ENCODE measurements at regions not wholly inside any gene's neighbourhood (a gene's known extent, or its start where the extent isn't known, plus 50 kb on each side); places are given as distances from the start of the nearest gene placed in this dataset.
A peak's percentile ranks its signal among the peaks of the same experiment; 100 is the strongest.
"Not testable (repeated sequence)": the region's sequence is repeated elsewhere in the genome, so short reads cannot be mapped to it uniquely, and the experiment has no call there.

DNA sequence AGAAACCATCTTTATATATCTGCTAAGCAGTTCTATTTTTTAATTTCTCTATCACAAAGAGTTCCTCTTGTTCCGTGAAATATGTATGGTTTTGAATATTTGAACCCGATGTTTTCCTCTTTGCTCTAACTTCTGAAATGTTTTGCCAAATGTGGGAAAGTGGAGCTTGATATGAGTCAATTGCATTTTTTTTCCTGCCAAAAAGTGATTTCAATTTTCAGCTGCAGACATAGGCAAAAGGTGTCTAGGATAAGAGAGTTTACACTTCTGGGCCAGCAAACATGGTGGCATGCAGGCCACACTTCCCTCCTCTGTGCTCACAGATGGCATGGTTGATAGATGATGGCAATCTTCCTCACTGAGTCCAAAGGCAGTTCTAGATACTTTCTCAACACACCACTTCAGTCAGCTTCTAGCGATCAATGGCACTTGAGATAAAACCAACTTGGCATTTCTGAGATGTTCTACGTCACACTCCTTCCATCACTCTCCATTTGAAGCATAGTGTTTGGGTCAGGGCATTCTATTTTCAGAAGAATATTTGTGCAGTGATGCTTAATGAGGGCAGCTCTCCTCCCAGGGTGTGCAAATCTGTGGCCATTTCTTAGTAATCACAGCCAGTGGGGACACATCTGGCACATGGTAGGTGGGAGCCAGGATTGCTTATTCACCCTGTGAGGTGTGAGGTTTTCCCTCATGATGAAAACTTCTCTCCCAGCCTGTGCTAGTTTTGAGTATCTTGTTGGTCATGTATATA lies 54.4 kb upstream of the SCAF4 start:
- Histone ChIP-seq H3K27me3 (ENCODE audit: control insufficient read depth, insufficient read depth, low read length) (no peaks in the 10 kb centered on the region), H3K36me3 (ENCODE audit: control insufficient read depth, insufficient read depth, low read length) (no peaks in the 10 kb centered on the region), H3K4me3 (ENCODE audit: low read depth, low read length) (no peak overlapping the region)
- no peak for DNase-seq (ENCODE audit: low read depth)
- TF ChIP-seq, protein P1, sequence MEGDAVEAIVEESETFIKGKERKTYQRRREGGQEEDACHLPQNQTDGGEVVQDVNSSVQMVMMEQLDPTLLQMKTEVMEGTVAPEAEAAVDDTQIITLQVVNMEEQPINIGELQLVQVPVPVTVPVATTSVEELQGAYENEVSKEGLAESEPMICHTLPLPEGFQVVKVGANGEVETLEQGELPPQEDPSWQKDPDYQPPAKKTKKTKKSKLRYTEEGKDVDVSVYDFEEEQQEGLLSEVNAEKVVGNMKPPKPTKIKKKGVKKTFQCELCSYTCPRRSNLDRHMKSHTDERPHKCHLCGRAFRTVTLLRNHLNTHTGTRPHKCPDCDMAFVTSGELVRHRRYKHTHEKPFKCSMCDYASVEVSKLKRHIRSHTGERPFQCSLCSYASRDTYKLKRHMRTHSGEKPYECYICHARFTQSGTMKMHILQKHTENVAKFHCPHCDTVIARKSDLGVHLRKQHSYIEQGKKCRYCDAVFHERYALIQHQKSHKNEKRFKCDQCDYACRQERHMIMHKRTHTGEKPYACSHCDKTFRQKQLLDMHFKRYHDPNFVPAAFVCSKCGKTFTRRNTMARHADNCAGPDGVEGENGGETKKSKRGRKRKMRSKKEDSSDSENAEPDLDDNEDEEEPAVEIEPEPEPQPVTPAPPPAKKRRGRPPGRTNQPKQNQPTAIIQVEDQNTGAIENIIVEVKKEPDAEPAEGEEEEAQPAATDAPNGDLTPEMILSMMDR (IDR thresholded peaks at IDR 0.05; ENCODE audit: insufficient read depth, low read length, poor library complexity, severe bottlenecking), result no peak

DNA sequence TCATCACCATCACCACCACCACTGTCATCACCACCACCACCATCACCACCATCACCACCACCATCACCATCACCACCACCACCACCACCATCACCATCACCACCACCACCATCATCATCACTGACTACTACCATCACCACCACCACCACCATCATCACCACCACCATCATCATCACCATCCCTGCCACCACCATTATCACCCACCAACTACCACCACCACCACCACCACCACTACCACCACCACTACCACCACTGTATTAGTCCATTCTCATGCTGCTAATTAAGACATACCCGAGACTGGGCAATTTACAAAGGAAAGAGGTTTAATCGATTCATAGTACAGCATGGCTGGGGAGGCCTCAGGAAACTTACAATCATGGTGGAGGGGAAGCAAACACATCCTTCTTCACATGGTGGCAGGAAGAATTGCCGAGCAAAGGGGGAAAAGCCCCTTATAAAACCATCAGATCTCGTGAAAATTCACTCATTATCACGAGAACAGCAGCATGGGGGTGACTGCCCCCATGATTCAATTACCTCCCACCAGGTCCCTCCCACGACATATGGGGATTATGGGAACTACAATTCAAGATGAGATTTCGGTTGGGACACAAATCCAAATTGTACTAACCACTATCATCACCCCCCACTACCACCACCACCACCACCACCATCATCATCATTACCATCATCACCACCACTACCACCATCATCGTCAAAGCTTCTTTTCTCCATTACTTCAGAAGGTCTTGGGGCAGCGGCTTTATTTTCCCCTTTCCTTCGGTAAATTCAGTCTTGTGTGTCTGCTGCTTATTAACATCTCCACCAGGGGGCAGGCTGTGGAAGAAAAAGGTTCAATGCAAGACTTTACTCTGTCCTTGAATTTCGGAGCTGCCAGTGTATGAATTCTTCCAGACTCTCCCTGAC lies 53.6 kb upstream of the SCAF4 start:
- H3K4me3 ChIP-seq (ENCODE audit: low read depth, low read length); H3K36me3 ChIP-seq (ENCODE audit: control insufficient read depth, insufficient read depth, low read length); H3K27me3 ChIP-seq (ENCODE audit: control insufficient read depth, insufficient read depth, low read length): not testable (repeated sequence)
- DNase-seq (ENCODE audit: low read depth), result peak; percentile 16
- TF ChIP-seq, protein P1 (IDR thresholded peaks at IDR 0.05; ENCODE audit: insufficient read depth, low read length, poor library complexity, severe bottlenecking), result peak; percentile 69

DNA sequence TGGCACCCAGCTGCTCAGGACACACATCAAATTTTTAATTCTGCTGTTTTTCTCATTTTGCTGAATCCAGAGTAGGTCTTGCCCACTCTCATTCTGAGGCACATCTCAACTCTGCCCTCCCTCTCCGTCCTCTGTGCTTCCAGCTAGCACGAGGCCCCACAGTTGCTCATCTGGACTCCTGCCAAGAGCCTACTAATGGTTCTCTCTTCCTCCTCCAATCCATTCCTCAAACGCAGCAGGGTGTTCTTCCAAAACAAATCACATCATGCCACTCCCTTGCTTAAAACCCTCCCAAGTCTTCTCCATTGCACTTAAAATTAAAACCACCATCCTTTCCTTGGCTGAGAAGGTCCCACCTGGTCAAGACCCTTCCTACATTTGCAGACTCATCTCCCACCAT lies 49.8 kb upstream of the SCAF4 start:
- TF ChIP-seq, protein P1 (IDR thresholded peaks at IDR 0.05; ENCODE audit: insufficient read depth, low read length, poor library complexity, severe bottlenecking), result no peak
- DNase-seq (ENCODE audit: low read depth), result no peak
- Histone ChIP-seq H3K4me3 (ENCODE audit: low read depth, low read length) (no peak overlapping the region), H3K27me3 (ENCODE audit: control insufficient read depth, insufficient read depth, low read length) (no peaks in the 10 kb centered on the region), H3K36me3 (ENCODE audit: control insufficient read depth, insufficient read depth, low read length) (no peaks in the 10 kb centered on the region)
